ENCODE measurements at regions not wholly inside any gene's neighbourhood (a gene's known extent, or its start where the extent isn't known, plus 50 kb on each side); places are given as distances from the start of the nearest gene placed in this dataset.

DNA sequence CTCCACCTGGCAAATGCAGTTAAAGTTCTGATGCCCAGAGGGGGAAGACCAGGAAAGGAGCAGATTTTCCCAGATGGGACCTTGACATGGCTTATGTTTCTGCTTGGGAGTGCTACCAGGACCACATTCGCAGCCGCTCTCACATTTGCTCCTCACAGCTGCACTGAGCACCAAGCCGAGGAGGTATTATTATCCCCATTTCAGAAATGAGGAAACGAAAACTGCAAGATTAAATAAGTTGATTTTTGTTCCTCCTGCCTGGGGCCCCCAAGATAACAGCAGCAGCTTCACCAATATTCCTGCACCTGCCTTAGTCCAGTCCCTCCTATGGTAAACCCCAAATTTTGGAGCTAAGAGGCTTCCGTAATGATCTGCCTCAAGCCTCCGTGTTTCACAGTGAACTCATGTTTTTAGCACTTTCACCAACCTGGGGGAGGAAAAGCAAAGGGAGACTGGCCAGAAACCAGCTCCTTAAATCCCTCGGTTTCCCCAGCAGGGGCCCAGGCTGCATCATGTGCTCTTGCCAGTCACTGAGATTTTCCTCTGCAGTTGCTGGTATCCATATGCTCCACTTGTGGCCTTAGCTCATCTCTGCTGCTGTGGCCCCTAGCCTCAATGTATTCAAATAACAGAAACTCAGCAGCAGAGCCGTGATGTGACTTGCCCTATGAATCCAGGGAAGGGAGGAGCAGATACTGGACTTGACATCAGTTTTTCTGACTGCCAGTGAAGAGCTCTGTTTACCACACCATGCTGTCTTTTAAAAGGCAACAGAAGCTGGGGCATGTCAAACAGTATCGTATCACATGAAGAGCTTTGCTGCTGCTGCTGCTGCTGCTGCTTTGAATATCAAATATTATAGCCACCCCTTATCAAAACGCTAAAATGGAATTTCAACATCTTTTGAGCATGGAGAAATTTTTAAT is 95.5 kb upstream of the KLHL13 start:
- TF ChIP-seq, protein P1, sequence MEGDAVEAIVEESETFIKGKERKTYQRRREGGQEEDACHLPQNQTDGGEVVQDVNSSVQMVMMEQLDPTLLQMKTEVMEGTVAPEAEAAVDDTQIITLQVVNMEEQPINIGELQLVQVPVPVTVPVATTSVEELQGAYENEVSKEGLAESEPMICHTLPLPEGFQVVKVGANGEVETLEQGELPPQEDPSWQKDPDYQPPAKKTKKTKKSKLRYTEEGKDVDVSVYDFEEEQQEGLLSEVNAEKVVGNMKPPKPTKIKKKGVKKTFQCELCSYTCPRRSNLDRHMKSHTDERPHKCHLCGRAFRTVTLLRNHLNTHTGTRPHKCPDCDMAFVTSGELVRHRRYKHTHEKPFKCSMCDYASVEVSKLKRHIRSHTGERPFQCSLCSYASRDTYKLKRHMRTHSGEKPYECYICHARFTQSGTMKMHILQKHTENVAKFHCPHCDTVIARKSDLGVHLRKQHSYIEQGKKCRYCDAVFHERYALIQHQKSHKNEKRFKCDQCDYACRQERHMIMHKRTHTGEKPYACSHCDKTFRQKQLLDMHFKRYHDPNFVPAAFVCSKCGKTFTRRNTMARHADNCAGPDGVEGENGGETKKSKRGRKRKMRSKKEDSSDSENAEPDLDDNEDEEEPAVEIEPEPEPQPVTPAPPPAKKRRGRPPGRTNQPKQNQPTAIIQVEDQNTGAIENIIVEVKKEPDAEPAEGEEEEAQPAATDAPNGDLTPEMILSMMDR (IDR thresholded peaks at IDR 0.05; ENCODE audit: insufficient read depth, low read length): no peak
- DNase-seq (ENCODE audit: low read depth): no peak
- no peak overlapping the region for H3K4me3 ChIP-seq (ENCODE audit: low read depth, low read length)

DNA sequence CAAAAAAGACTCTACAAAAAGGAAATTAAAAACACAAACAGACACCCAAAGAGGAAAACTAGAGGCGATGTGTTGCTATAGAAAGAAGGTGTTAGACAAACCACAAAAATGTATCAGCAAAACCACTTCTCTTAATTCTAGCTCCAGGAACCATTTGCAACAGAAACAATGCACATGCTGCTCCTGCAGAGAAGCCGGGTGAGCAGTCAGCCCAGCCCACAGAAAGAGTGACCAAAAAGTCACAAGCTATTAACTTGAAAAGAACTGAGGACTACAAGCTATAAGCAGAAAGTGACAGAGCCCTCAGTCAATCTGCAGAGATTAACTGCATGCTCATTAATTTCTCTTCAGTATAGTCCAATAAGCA is 96.2 kb upstream of the KLHL13 start:
- H3K4me3 ChIP-seq (ENCODE audit: low read depth, low read length): no peak overlapping the region
- no peak for DNase-seq (ENCODE audit: low read depth)
- TF ChIP-seq, protein P1 (IDR thresholded peaks at IDR 0.05; ENCODE audit: insufficient read depth, low read length): no peak

DNA sequence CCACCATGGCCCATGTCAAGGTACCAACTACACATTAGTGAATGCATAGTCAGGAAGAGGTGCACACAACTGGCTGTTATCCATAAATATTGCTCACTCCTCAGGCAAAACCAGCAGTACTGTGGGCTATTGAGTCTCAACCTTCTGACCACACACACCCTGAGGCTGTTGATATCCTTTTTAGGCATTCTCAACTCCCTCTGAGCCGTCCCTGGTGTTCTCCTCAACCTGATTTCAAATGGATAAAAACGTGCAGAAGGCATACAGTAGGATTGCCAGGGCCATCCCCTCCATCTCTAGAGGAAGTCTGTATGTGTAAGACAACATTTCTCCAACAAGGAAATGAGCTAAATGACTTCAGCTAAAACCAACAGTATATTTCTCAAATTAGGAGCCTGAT is 98.7 kb upstream of the KLHL13 start:
- DNase-seq (ENCODE audit: low read depth): no peak
- TF ChIP-seq, protein P1 (IDR thresholded peaks at IDR 0.05; ENCODE audit: insufficient read depth, low read length): no peak
- H3K4me3 ChIP-seq (ENCODE audit: low read depth, low read length): no peak overlapping the region

DNA sequence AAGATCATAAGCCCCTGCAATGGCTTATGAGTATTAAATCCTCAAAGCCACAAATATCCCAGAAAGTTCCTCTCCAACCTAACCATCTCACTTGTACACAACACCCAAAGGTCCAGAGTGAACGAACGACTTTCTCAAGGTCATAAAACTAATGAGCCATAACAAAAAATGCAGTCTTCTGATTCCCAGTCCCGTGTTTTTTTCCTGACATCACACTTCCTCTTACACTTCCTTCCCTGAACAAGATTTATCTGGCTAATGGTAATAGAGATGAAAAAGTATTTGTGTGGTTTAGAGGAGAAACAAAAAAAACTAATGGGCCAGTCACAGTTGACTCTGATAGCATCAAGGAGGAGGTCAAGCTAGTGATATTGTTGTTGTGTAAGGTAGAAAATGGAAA is 99.5 kb upstream of the KLHL13 start:
- no peak overlapping the region for H3K4me3 ChIP-seq (ENCODE audit: low read depth, low read length)
- DNase-seq (ENCODE audit: low read depth): no peak
- TF ChIP-seq, protein P1 (IDR thresholded peaks at IDR 0.05; ENCODE audit: insufficient read depth, low read length): no peak

DNA sequence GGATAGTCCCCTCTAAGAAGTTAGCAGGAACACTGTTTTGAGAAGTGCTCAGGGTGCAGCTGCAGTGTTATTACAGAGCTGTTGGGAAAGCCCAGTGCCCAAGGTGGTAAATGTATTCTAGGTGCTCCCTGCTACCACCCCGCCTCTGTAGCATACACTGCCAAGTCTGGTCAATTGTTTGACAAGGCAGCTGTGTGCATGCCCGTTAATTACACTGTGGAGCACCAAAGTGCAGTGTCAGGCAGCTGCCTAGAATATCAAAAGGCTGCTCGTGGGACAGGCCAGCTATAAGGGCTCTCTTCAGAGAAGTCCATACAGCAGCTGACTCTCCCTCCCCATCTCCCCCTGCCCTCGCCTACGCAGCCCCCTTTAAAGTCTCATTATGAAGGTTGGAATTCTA is 99.9 kb upstream of the KLHL13 start:
- H3K4me3 ChIP-seq (ENCODE audit: low read depth, low read length): no peak overlapping the region
- TF ChIP-seq, protein P1 (IDR thresholded peaks at IDR 0.05; ENCODE audit: insufficient read depth, low read length): no peak
- no peak for DNase-seq (ENCODE audit: low read depth)

DNA sequence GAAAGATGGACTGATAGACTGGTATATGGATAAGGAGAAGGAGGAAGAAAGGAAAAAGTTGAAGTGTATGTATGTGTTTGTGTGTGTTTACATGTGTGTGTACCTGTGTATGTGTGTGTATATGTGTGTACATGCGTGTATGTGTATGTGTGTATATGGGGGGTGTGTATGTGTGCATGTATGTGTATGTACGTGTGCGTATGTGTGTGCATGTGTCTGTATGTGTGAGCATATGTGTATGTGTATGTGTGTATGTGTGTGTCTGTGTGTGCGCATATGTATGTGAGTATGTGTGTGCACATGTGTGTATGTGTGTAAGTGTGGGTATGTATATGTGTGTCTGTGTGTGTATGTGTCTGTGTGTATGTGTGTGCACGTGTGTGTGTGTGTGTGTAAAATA is 101.5 kb upstream of the KLHL13 start:
- DNase-seq (ENCODE audit: low read depth): no peak
- H3K4me3 ChIP-seq (ENCODE audit: low read depth, low read length): no peak overlapping the region
- TF ChIP-seq, protein P1 (IDR thresholded peaks at IDR 0.05; ENCODE audit: insufficient read depth, low read length): no peak

Data from fibroblast of the aortic adventitia (primary cell).